Neural cell (in vitro differentiated cells): ENCODE measurements at regions not wholly inside any gene's neighbourhood (a gene's known extent, or its start where the extent isn't known, plus 50 kb on each side); places are given as distances from the start of the nearest gene placed in this dataset.
"Not testable (repeated sequence)": the region's sequence is repeated elsewhere in the genome, so short reads cannot be mapped to it uniquely, and the experiment has no call there.

Experiments used
- H2AFZ ChIP-seq: fragments of 200-600, 300-800 bp; sonication (generic), shearing (Covaris generic); 2 replicates; pipeline ENCODE4 v1.6.0; 2014; ENCODE audit warnings: low read depth, mild to moderate bottlenecking, antibody characterized with exemption, low read length, moderate library complexity
- H3F3A ChIP-seq: fragments of 200-600 bp; shearing (Covaris generic); 2 replicates; pipeline ENCODE4 v1.6.1; 2016; ENCODE audit warnings: mild to moderate bottlenecking, moderate library complexity, mixed read lengths, antibody characterized with exemption, low read length; ENCODE audit not compliant: insufficient read depth, poor library complexity, severe bottlenecking
- H3K27ac ChIP-seq: fragments of 200-600, 300-800 bp; sonication (generic), shearing (Covaris generic); 2 replicates; pipeline ENCODE4 v1.5.1; 2014; ENCODE audit warnings: mild to moderate bottlenecking, low read length, moderate library complexity
- H3K27me3 ChIP-seq: fragments of 300-800, 200-600 bp; sonication (generic), shearing (Covaris generic); 2 replicates; pipeline ENCODE4 v1.6.0; 2014; ENCODE audit warnings: mild to moderate bottlenecking, low read depth, low read length, moderate library complexity; ENCODE audit not compliant: insufficient read depth
- H3K36me3 ChIP-seq: fragments of 300-800, 200-600 bp; sonication (generic), shearing (Covaris generic); 2 replicates; pipeline ENCODE4 v1.5.1; 2014; ENCODE audit warnings: mild to moderate bottlenecking, antibody characterized with exemption, low read length, moderate library complexity; ENCODE audit not compliant: insufficient read depth
- H3K4me2 ChIP-seq: fragments of 300-800, 200-600 bp; sonication (generic), shearing (Covaris generic); 2 replicates; pipeline ENCODE4 v1.6.0; 2014; ENCODE audit warnings: mild to moderate bottlenecking, low read length
- H3K4me3 ChIP-seq: fragments of 300-800, 200-600 bp; sonication (generic), shearing (Covaris generic); 2 replicates; pipeline ENCODE4 v1.5.1; 2014; ENCODE audit warnings: mild to moderate bottlenecking, low read length, moderate library complexity
- H3K79me2 ChIP-seq: fragments of 200-600 bp; shearing (Covaris generic); replicated peaks from 2 replicates; pipeline ENCODE4 v1.6.0; 2014; ENCODE audit warnings: mild to moderate bottlenecking, low read length, moderate library complexity; ENCODE audit not compliant: insufficient read depth
- H3K9ac ChIP-seq: fragments of 300-800, 200-600 bp; sonication (generic), shearing (Covaris generic); 2 replicates; pipeline ENCODE4 v1.6.1; 2016; ENCODE audit warnings: mild to moderate bottlenecking, low read length, mixed read lengths
- H3K9me2 ChIP-seq: fragments of 200-600 bp; shearing (Covaris generic); 2 replicates; pipeline ENCODE4 v1.6.1; 2016; ENCODE audit warnings: mild to moderate bottlenecking, low read length, mixed read lengths; ENCODE audit not compliant: insufficient read depth
- H3K9me3 ChIP-seq: fragments of 200-600, 300-800 bp; sonication (generic), shearing (Covaris generic); 2 replicates; pipeline ENCODE4 v1.6.1; 2016; ENCODE audit warnings: mild to moderate bottlenecking, mixed run types, low read length, moderate library complexity, mixed read lengths
- H4K20me1 ChIP-seq: fragments of 200-600 bp; shearing (Covaris generic); 2 replicates; pipeline ENCODE4 v1.6.1; 2016; ENCODE audit warnings: mild to moderate bottlenecking, mixed run types; ENCODE audit not compliant: insufficient read depth
- CTCF ChIP-seq: fragments of 450-650 bp; IDR thresholded peaks from 2 replicates; pipeline ENCODE4 v1.5.1; 2014; ENCODE audit warnings: antibody characterized with exemption, mild to moderate bottlenecking, moderate library complexity; ENCODE audit not compliant: poor library complexity, severe bottlenecking
- EP300 ChIP-seq: fragments of 450-650 bp; conservative IDR thresholded peaks from 2 replicates; pipeline ENCODE4 v1.6.1; 2014; ENCODE audit warnings: antibody characterized with exemption, mild to moderate bottlenecking, moderate library complexity; ENCODE audit not compliant: poor library complexity, severe bottlenecking
- EZH2 ChIP-seq: fragments of 200-600, 300-800 bp; shearing (Covaris generic), sonication (generic); IDR thresholded peaks from 2 replicates; pipeline ENCODE4 v1.6.1; 2014; ENCODE audit warnings: antibody characterized with exemption, low read length, borderline replicate concordance, mild to moderate bottlenecking; ENCODE audit not compliant: insufficient read depth, poor library complexity, severe bottlenecking
- MXI1 ChIP-seq: fragments of 450-650 bp; conservative IDR thresholded peaks from 2 replicates; pipeline ENCODE4 v1.6.1; 2014; ENCODE audit warnings: antibody characterized with exemption, mild to moderate bottlenecking; ENCODE audit not compliant: poor library complexity, severe bottlenecking
- POLR2AphosphoS5 ChIP-seq: IDR thresholded peaks from 2 replicates; pipeline ENCODE4 v1.6.1; 2012
- RAD21 ChIP-seq: fragments of 450-650 bp; conservative IDR thresholded peaks from 2 replicates; pipeline ENCODE4 v1.6.1; 2014; ENCODE audit warnings: antibody characterized with exemption, mild to moderate bottlenecking, moderate library complexity
- REST ChIP-seq: IDR thresholded peaks from 2 replicates; pipeline ENCODE4 v1.6.1; 2012; ENCODE audit warnings: borderline replicate concordance
- SMC3 ChIP-seq: fragments of 450-650 bp; conservative IDR thresholded peaks from 2 replicates; pipeline ENCODE4 v1.6.1; 2014; ENCODE audit warnings: antibody characterized with exemption, mild to moderate bottlenecking, moderate library complexity; ENCODE audit not compliant: poor library complexity
- TAF1 ChIP-seq: IDR thresholded peaks from 2 replicates; pipeline ENCODE4 v1.6.1; 2012; ENCODE audit warnings: low read depth

- H4K20me1 ChIP-seq = no peaks in the 10 kb centered on the region
- no peaks in the 10 kb centered on the region for H3K9me3 ChIP-seq
- no peak overlapping the region for H3K4me3 ChIP-seq
- no peaks in the 10 kb centered on the region for H3K9me2 ChIP-seq
- H2AFZ ChIP-seq = no peak overlapping the region
- no peak overlapping the region for H3K9ac ChIP-seq
- TF ChIP-seq TAF1 = no peak
- TF ChIP-seq REST = no peak
- TF ChIP-seq RAD21 = no peak
- TF ChIP-seq SMC3 = no peak
- no peak for TF ChIP-seq EZH2
- TF ChIP-seq EP300 = no peak
- TF ChIP-seq CTCF = no peak
- TF ChIP-seq MXI1 = no peak
- no peak for TF ChIP-seq POLR2AphosphoS5
- H3K4me2 ChIP-seq = no peak overlapping the region
- H3K36me3 ChIP-seq = no peaks in the 10 kb centered on the region
- H3K27me3 ChIP-seq = no peaks in the 10 kb centered on the region
- H3K79me2 ChIP-seq = no peaks in the 10 kb centered on the region
- H3F3A ChIP-seq = no peaks in the 10 kb centered on the region
- no peak overlapping the region for H3K27ac ChIP-seq
Observed at GRCh38 chr3:156038869-156039268, 81.5 kb upstream of the KCNAB1 start.

- H3K27me3 ChIP-seq = no peaks in the 10 kb centered on the region
- H3K9me3 ChIP-seq = no peaks in the 10 kb centered on the region
- H3K27ac ChIP-seq = no peak overlapping the region
- no peak overlapping the region for H2AFZ ChIP-seq
- no peak overlapping the region for H3K4me2 ChIP-seq
- H4K20me1 ChIP-seq = no peaks in the 10 kb centered on the region
- H3K36me3 ChIP-seq = no peaks in the 10 kb centered on the region
- TF ChIP-seq MXI1 = no peak
- no peaks in the 10 kb centered on the region for H3F3A ChIP-seq
- no peak overlapping the region for H3K4me3 ChIP-seq
- H3K79me2 ChIP-seq = no peaks in the 10 kb centered on the region
- H3K9ac ChIP-seq = no peak overlapping the region
- H3K9me2 ChIP-seq = no peaks in the 10 kb centered on the region
Observed at GRCh38 chr3:156040041-156040440, 80.3 kb upstream of the KCNAB1 start.

- H3K79me2 ChIP-seq, H3K4me2 ChIP-seq, H4K20me1 ChIP-seq, H3K9ac ChIP-seq, H3K27me3 ChIP-seq, H3K9me2 ChIP-seq, H3K27ac ChIP-seq, H2AFZ ChIP-seq, H3K9me3 ChIP-seq, H3K36me3 ChIP-seq, H3F3A ChIP-seq, H3K4me3 ChIP-seq: not testable (repeated sequence)
Observed at GRCh38 chr3:156041216-156041841, 79.0 kb upstream of the KCNAB1 start.

GRCh38 chr3:156041856-156042255 is 78.5 kb upstream of the KCNAB1 start:
- H3K79me2 ChIP-seq, H3K4me2 ChIP-seq, H3K27ac ChIP-seq, H3K36me3 ChIP-seq, H3K4me3 ChIP-seq, H4K20me1 ChIP-seq, H3F3A ChIP-seq, H2AFZ ChIP-seq, H3K9me2 ChIP-seq, H3K9ac ChIP-seq, H3K27me3 ChIP-seq, H3K9me3 ChIP-seq: not testable (repeated sequence)

GRCh38 chr3:156043832-156044633 is 76.3 kb upstream of the KCNAB1 start:
- H3K36me3 ChIP-seq, H2AFZ ChIP-seq: not testable (repeated sequence)

More at GRCh38 chr3:156043832-156044633, 76.3 kb upstream of the KCNAB1 start:
- not testable (repeated sequence) for H4K20me1 ChIP-seq, H3K9ac ChIP-seq, H3K9me3 ChIP-seq, H3K9me2 ChIP-seq, H3K4me3 ChIP-seq, H3F3A ChIP-seq, H3K27me3 ChIP-seq, H3K4me2 ChIP-seq, H3K27ac ChIP-seq, H3K79me2 ChIP-seq
